HG02885 (cell line): ENCODE measurements at regions not wholly inside any gene's neighbourhood (a gene's known extent, or its start where the extent isn't known, plus 50 kb on each side); places are given as distances from the start of the nearest gene placed in this dataset.
A peak's percentile ranks its signal among the peaks of the same experiment; 100 is the strongest.

ENCODE experiments used
- ATAC-seq: cut with Tn5 transposase; IDR thresholded peaks from one replicate; pipeline ENCODE4 v1.9.1; 2021; ENCODE audit warnings: mild to moderate bottlenecking; ENCODE audit not compliant: unreplicated experiment, poor library complexity

- no peak for ATAC-seq
These were observed 73.9 kb upstream of the TAF9B start for GRCh38 chrX:78213331-78213730.

- peak; percentile 76 for ATAC-seq
These were observed 60.4 kb upstream of the TAF9B start for GRCh38 chrX:78199851-78200250.
